ENCODE measurements at regions not wholly inside any gene's neighbourhood (a gene's known extent, or its start where the extent isn't known, plus 50 kb on each side); places are given as distances from the start of the nearest gene placed in this dataset.

DNA sequence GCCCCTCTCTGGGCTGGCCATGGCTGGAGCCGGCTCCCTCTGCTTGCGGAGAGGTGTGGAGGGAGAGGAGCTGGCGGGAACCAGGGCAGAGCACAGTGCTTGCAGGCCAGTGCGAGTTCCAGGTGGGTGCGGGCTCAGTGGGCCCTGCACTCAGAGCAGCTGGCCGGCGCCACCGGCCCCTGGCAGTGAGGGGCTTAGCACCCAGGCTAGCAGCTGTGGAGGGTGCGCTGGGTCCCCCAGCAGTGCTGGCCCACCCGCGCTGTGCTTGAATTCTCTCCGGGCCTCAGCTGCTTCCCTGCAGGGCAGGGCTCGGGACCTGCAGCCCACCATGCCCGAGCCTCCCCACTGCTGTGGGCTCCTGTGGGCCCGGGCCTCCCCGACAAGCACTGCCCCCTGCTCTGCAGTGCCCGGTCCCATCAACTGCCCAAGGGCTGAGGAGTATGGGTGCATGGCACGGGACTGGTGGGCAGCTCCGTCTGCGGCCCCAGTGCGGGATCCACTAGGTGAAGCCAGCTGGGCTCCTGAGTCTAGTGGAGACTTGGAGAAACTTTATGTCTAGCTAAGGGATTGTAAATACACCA lies 61.2 kb upstream of the AGR3 start:
- TF ChIP-seq POLR2A (IDR thresholded peaks at IDR 0.05) = no peak
- TF ChIP-seq, protein P1, sequence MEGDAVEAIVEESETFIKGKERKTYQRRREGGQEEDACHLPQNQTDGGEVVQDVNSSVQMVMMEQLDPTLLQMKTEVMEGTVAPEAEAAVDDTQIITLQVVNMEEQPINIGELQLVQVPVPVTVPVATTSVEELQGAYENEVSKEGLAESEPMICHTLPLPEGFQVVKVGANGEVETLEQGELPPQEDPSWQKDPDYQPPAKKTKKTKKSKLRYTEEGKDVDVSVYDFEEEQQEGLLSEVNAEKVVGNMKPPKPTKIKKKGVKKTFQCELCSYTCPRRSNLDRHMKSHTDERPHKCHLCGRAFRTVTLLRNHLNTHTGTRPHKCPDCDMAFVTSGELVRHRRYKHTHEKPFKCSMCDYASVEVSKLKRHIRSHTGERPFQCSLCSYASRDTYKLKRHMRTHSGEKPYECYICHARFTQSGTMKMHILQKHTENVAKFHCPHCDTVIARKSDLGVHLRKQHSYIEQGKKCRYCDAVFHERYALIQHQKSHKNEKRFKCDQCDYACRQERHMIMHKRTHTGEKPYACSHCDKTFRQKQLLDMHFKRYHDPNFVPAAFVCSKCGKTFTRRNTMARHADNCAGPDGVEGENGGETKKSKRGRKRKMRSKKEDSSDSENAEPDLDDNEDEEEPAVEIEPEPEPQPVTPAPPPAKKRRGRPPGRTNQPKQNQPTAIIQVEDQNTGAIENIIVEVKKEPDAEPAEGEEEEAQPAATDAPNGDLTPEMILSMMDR (IDR thresholded peaks at IDR 0.05) = no peak
- TF ChIP-seq EP300 (IDR thresholded peaks at IDR 0.05) = no peak

Measured in sigmoid colon (tissue), 4 donors.